Activated naive CD4-positive, alpha-beta T cell treated with Interleukin-2 at 50 U/mL for 16 hours (primary cell): ENCODE measurements at regions not wholly inside any gene's neighbourhood (a gene's known extent, or its start where the extent isn't known, plus 50 kb on each side); places are given as distances from the start of the nearest gene placed in this dataset.
"Not testable (repeated sequence)": the region's sequence is repeated elsewhere in the genome, so short reads cannot be mapped to it uniquely, and the experiment has no call there.

Source experiments
- DNase-seq: peaks from one replicate; pipeline ENCODE4 v3.0.0-alpha.2; 2020

- DNase-seq, result no peak
These were observed 481.6 kb downstream of the PLPP3 start for GRCh38 chr1:56097713-56098112.

GRCh38 chr1:56095696-56096665, 483.4 kb downstream of the PLPP3 start:
- no peak for DNase-seq

GRCh38 chr1:56094168-56094567, 485.2 kb downstream of the PLPP3 start:
- no peak for DNase-seq

- DNase-seq, result no peak
These were observed 486.4 kb downstream of the PLPP3 start for GRCh38 chr1:56092684-56093570.

- DNase-seq, result not testable (repeated sequence)
These were observed 489.5 kb downstream of the PLPP3 start for GRCh38 chr1:56089826-56090225.

- DNase-seq, result no peak
These were observed 495.1 kb downstream of the PLPP3 start for GRCh38 chr1:56084246-56084645.

- DNase-seq, result no peak
These were observed 497.6 kb downstream of the PLPP3 start for GRCh38 chr1:56081736-56082135.

GRCh38 chr1:56081173-56081572, 498.2 kb downstream of the PLPP3 start:
- DNase-seq, result no peak

GRCh38 chr1:56080123-56080522, 499.2 kb downstream of the PLPP3 start:
- DNase-seq, result no peak

- DNase-seq, result no peak
These were observed 500.0 kb downstream of the PLPP3 start for GRCh38 chr1:56079391-56079790.

- no peak for DNase-seq
These were observed 502.2 kb downstream of the PLPP3 start for GRCh38 chr1:56077206-56077605.

- DNase-seq, result no peak
These were observed 505.2 kb downstream of the PLPP3 start for GRCh38 chr1:56074007-56074651.

GRCh38 chr1:56073614-56074006, 505.8 kb downstream of the PLPP3 start:
- DNase-seq, result no peak

- DNase-seq, result no peak
These were observed 506.2 kb downstream of the PLPP3 start for GRCh38 chr1:56073206-56073605.

GRCh38 chr1:56072310-56072709, 507.1 kb downstream of the PLPP3 start:
- DNase-seq, result no peak

- DNase-seq, result no peak
These were observed 508.0 kb downstream of the PLPP3 start for GRCh38 chr1:56071351-56071750.

- DNase-seq, result no peak
These were observed 508.8 kb downstream of the PLPP3 start for GRCh38 chr1:56070601-56071000.

GRCh38 chr1:56069824-56070223, 509.5 kb downstream of the PLPP3 start:
- no peak for DNase-seq

- DNase-seq, result no peak
These were observed 510.5 kb downstream of the PLPP3 start for GRCh38 chr1:56068908-56069307.

- DNase-seq, result no peak
These were observed 511.2 kb downstream of the PLPP3 start for GRCh38 chr1:56068210-56068609.

GRCh38 chr1:56065729-56066128, 513.6 kb downstream of the PLPP3 start:
- DNase-seq, result no peak

GRCh38 chr1:56064705-56065104, 514.7 kb downstream of the PLPP3 start:
- no peak for DNase-seq

- DNase-seq, result no peak
These were observed 515.9 kb downstream of the PLPP3 start for GRCh38 chr1:56063461-56063860.
